Nephron progenitor cell (in vitro differentiated cells): ENCODE measurements at regions not wholly inside any gene's neighbourhood (a gene's known extent, or its start where the extent isn't known, plus 50 kb on each side); places are given as distances from the start of the nearest gene placed in this dataset.

Experiments used
- DNase-seq: peaks from one replicate; pipeline ENCODE4 v3.0.0; 2021
- H3K27ac Mint-ChIP-seq: 2 replicates; pipeline ENCODE4 v1.8.0; 2021; ENCODE audit warnings: mild to moderate bottlenecking, moderate library complexity, mixed read lengths
- H3K27me3 Mint-ChIP-seq: 2 replicates; pipeline ENCODE4 v1.8.0; 2021; ENCODE audit warnings: mild to moderate bottlenecking, low read depth, mixed read lengths; ENCODE audit not compliant: poor library complexity
- H3K36me3 Mint-ChIP-seq: 2 replicates; pipeline ENCODE4 v1.8.0; 2021; ENCODE audit warnings: low read depth, mixed read lengths
- H3K4me1 Mint-ChIP-seq: 2 replicates; pipeline ENCODE4 v1.8.0; 2021; ENCODE audit warnings: mixed read lengths
- H3K4me3 Mint-ChIP-seq: 2 replicates; pipeline ENCODE4 v1.8.0; 2021; ENCODE audit warnings: mild to moderate bottlenecking, moderate library complexity, mixed read lengths
- H3K9me3 Mint-ChIP-seq: 2 replicates; pipeline ENCODE4 v1.8.0; 2021; ENCODE audit warnings: mild to moderate bottlenecking, moderate library complexity, mixed read lengths
- TF ChIP-seq, protein P1 (sequence below): fragments of 200-600 bp; sonication (generic); IDR thresholded peaks from 2 replicates; pipeline ENCODE4 v1.5.0; 2021; ENCODE audit warnings: antibody characterized with exemption

DNA sequence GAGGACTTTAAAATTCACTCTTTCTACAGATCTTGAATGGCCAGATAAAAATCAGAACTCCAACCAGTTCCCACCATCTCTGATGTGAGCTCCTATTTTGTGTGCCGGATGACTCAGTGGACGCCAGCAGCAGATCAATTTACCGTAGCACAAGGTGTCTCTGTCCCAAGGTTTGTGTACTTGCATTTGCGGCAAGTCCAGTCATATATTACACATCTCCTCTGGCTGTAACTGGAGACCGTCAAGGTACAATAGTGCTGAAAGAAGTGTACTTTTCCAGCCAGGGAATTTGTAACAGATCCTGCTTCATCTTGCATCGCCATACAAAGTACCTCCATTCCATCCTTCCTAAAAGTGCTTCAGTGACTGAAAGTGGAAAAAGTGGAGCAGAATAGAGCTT, 108.2 kb upstream of the SORBS2 start:
- Mint-ChIP-seq H3K4me1 (peaks cover 20% of the 10 kb centered on the region), H3K4me3 (no peak overlapping the region), H3K27ac (no peak overlapping the region), H3K27me3 (peaks cover 11% of the 10 kb centered on the region), H3K36me3 (no peaks in the 10 kb centered on the region), H3K9me3 (peaks cover 8% of the 10 kb centered on the region)
- TF ChIP-seq, protein P1, sequence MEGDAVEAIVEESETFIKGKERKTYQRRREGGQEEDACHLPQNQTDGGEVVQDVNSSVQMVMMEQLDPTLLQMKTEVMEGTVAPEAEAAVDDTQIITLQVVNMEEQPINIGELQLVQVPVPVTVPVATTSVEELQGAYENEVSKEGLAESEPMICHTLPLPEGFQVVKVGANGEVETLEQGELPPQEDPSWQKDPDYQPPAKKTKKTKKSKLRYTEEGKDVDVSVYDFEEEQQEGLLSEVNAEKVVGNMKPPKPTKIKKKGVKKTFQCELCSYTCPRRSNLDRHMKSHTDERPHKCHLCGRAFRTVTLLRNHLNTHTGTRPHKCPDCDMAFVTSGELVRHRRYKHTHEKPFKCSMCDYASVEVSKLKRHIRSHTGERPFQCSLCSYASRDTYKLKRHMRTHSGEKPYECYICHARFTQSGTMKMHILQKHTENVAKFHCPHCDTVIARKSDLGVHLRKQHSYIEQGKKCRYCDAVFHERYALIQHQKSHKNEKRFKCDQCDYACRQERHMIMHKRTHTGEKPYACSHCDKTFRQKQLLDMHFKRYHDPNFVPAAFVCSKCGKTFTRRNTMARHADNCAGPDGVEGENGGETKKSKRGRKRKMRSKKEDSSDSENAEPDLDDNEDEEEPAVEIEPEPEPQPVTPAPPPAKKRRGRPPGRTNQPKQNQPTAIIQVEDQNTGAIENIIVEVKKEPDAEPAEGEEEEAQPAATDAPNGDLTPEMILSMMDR, result no peak
- DNase-seq, result no peak

DNA sequence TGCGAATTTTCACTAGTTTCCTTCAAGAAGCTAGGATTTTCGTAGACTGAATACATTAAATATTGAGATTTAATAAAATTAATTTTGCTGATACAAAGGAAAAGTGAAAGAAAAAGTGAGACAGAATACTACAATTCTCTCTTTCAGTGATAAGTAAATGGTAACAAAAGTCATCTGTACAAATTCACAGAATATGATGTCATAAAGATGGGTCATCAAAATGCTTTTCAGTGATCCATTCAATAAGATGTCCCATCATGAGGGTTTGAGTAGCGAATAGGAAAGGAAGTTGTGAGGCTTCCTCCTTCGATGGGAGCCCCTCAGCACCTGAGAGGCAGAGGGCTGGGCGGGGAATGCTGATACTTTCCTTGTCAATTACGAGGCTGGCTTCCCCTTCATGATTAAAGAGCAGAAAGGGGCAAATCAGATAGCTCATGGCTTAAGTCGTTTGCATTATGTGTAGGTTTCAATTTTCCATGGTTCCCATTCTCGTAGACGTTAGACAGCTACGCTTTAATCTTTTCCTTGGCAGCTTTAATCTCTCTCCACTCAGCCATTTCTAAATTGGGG, 108.8 kb upstream of the SORBS2 start:
- H3K4me3 Mint-ChIP-seq, result no peak overlapping the region

DNA sequence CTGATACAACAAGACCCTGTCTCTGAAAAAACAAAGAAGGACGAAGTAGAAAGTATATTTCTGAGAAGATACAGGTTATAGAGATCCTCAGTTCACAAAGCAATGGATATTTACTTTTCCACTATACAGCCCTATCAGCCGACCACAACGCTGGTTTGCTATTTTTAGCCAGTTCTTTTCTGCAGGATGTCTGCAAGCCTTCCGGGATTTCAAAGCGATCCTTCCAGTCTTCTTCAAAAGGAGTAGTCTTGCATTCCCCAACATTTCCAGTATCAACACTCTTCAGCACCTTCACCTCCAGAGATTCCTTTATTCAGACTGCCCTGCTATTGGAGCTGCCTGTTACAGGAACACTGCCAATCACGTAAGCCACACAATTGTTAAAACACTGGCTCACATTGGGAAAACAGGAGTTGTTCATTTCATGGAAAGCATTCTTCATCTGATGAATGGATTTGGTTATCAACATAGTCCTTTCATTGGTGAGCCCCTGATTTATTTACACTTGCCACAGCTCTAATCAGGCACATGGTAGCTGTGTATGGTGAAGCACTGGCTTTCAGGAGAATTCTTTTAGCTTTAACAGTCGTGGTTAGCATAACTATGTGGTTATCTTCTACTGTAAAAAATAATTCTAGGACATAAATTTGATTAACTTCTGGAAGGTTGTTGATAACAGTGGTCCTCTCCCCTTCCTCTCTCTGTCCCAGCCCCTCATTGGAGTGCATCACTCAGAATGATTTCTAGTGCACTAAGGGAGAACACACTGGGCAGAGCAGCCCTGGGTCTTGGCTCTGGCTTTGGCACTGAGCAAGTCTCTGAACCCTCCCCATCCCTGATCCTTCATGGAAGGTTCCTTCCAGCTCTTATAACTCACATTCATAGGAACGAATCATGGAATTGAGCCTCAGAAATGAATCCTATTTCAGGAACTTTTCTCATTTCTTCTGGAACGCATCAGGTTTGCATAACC, 109.9 kb upstream of the SORBS2 start:
- Mint-ChIP-seq H3K9me3 (peaks cover 8% of the 10 kb centered on the region), H3K27me3 (peaks cover 6% of the 10 kb centered on the region), H3K27ac (no peak overlapping the region), H3K36me3 (no peaks in the 10 kb centered on the region), H3K4me3 (no peak overlapping the region), H3K4me1 (peaks cover 23% of the 10 kb centered on the region)
- TF ChIP-seq, protein P1, result no peak
- DNase-seq, result no peak

More for the DNA sequence above, 108.8 kb upstream of the SORBS2 start:
- no peaks in the 10 kb centered on the region for H3K36me3 Mint-ChIP-seq
- DNase-seq, result no peak
- H3K27ac Mint-ChIP-seq, result no peak overlapping the region
- peaks cover 8% of the 10 kb centered on the region for H3K9me3 Mint-ChIP-seq
- TF ChIP-seq, protein P1, result no peak
- peaks cover 20% of the 10 kb centered on the region for H3K4me1 Mint-ChIP-seq
- peaks cover 9% of the 10 kb centered on the region for H3K27me3 Mint-ChIP-seq

DNA sequence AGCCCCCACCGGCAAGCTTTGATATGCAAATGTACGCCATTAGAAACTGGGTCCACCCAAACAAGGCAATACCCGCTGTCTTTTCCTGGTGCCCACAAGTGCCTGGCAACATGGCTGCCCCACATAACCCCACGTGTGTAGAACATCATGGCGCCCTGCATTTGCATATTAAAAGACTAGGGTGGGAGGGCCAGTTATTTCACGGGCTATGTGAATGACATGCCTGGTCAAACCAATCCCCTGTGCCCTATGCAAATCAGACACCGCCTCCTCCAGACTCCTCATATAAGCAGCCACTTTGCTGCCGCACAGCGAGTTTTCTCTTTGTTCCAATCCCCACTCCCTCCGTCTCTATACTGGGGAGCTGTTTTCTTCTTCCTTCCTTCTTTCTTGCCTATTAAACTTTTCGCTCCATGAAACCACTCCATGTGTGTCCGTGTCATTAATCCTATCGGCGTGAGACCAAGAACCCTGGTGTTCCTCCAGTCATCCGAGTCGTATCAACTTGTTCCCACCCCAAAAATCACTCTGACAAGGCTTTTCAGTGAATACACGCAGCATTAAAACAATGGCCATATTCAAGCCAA, 112.6 kb upstream of the SORBS2 start:
- no peak for DNase-seq
- peaks cover 10% of the 10 kb centered on the region for H3K27me3 Mint-ChIP-seq
- H3K4me1 Mint-ChIP-seq, result peaks cover 23% of the 10 kb centered on the region
- peaks cover 8% of the 10 kb centered on the region for H3K9me3 Mint-ChIP-seq
- no peaks in the 10 kb centered on the region for H3K36me3 Mint-ChIP-seq
- TF ChIP-seq, protein P1, result no peak
- no peak overlapping the region for H3K4me3 Mint-ChIP-seq
- no peak overlapping the region for H3K27ac Mint-ChIP-seq

DNA sequence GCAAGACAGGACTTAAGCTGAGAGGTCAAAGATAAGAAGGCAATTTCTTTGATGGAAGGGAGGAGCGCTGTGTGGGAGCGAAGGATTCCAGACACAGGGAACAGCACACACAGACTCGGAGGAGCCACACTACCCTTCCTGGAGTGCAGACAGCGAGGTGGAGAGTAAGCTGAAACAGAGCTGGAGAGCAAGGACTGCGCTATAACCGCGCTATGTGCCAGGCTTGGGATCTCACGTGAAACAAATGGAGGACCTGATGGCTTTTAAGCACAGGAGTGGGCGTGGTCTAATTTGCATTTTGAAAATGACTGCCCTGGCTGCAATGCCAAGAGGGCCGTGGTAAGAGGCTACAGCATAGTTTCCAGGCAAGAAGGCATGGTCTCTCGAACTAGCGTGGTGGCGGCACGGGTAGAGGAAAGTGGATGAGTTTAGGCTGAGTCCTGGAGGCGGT, 113.9 kb upstream of the SORBS2 start:
- H3K27me3 Mint-ChIP-seq, result peaks cover 10% of the 10 kb centered on the region
- no peak for DNase-seq
- TF ChIP-seq, protein P1, result no peak
- H3K36me3 Mint-ChIP-seq, result no peaks in the 10 kb centered on the region
- H3K27ac Mint-ChIP-seq, result peak overlapping the region; percentile 44
- peaks cover 16% of the 10 kb centered on the region for H3K4me1 Mint-ChIP-seq
- no peak overlapping the region for H3K4me3 Mint-ChIP-seq
- H3K9me3 Mint-ChIP-seq, result peaks cover 8% of the 10 kb centered on the region
